HG02763 (cell line): ENCODE measurements at regions not wholly inside any gene's neighbourhood (a gene's known extent, or its start where the extent isn't known, plus 50 kb on each side); places are given as distances from the start of the nearest gene placed in this dataset.
"Not testable (repeated sequence)": the region's sequence is repeated elsewhere in the genome, so short reads cannot be mapped to it uniquely, and the experiment has no call there.

Experiments
- ATAC-seq: cut with Tn5 transposase; IDR thresholded peaks from one replicate; pipeline ENCODE4 v1.9.1; 2021; ENCODE audit warnings: mild to moderate bottlenecking, moderate library complexity; ENCODE audit not compliant: unreplicated experiment

DNA sequence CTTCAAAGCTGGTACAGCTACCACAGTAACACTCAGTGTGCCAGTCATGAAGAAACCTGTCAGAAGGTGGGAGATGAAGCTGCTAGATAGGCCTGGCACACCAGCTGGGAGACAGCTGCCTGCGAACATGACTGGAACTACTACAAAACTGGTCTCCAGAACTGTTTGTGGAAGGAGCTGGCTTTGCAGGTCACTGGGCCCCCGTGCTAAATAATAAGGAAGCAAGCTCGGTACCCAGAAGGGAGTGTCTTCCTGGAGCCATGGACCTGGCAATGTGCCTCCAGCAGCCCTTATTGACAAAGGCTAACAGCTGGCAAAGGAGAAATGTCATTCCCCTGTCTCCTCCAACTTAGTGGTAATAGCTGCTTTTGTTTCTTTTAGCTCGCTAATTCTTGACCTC is 1217.6 kb upstream of the LRRN3 start:
- ATAC-seq, result no peak

DNA sequence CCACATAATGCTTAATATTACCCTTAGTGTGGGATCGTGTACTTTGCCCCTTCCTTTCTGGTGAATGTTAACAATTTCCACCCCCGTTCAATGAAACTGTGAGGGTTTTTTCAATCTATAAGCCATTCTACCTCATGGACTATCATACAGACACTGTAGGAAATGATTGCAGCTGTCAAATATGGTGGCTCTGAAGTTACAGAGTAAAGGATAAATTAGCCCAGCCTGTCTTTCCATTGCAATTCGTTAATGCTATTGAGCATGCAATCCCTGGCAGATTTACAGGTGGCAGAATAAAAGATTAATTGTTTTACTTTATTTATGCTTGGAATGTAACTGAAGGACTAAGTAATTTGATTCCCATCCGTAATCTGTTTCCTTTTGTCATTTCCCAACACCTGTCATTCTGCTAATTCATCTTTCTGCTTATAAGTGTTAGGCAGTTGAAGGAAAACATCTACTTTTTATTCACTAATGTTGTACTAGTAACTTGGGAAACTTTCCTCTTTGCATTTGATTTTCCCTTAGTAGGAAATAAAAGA is 1211.6 kb upstream of the LRRN3 start:
- ATAC-seq, result no peak

GRCh38 chr7:109890622-109891021 is 1200.3 kb upstream of the LRRN3 start:
- no peak for ATAC-seq

- ATAC-seq, result no peak
Measured at GRCh38 chr7:109893231-109893630, 1197.7 kb upstream of the LRRN3 start.

GRCh38 chr7:109895536-109895935 is 1195.4 kb upstream of the LRRN3 start:
- no peak for ATAC-seq

- ATAC-seq, result no peak
Measured at GRCh38 chr7:109901926-109902325, 1189.0 kb upstream of the LRRN3 start.

- ATAC-seq, result not testable (repeated sequence)
Measured at GRCh38 chr7:109905368-109906065, 1185.4 kb upstream of the LRRN3 start.

GRCh38 chr7:109915670-109916069 is 1175.3 kb upstream of the LRRN3 start:
- no peak for ATAC-seq

DNA sequence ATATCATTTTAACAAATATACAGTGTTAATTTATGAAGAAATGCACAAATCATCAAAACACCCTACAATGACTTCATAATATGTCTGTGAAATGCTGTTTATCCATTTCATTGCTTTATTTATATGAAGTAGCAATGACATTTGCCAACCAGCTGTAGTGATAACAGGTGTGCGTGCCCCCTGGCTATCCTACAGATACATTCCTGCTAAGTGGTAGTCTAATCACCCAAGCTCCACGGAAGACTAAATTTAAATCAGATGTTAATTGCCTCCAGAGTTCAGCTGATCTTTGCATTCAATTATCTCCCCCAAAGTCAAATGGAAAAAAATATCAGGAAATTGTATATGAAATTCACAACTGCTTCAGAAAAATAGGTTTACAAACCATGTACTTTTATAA is 1164.2 kb upstream of the LRRN3 start:
- no peak for ATAC-seq

DNA sequence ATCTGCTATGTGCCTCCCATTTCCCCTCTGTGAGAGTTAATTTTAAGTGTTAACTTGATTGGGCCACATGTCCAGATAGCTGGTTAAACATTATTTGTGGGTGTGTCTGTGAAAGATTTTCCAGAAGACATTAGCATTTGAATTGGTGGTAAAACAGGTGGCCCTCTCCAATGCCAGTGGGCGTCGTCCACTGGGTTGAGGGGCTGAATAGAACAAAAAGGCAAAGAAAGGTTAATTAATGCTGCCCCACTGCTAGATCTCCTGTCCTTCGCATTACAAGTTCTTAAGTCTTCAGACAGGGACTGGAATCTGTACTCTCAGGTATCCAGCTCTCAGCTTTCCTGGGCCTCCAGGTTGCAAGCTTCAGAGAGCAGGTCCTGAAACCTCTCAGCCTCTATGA is 1160.9 kb upstream of the LRRN3 start:
- ATAC-seq, result no peak

DNA sequence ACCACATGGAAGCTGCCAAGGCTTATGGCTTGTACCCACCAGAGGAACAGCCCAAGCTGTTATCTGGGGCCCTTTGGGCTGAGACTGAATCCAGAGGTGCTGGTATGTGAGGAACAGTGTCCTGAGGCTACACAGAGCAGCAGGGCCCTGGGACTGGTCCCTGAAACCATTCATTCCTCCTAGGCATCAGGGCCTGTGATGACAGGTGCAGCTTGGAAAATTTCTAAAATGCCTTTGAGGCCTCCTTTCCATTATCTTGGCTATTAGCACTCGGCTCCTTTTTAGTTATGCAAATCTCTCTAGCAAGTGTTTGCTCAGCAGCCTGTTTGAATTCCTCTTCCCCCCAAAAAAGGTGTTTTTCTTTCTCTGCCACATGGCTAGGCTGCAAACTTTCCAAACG is 1151.7 kb upstream of the LRRN3 start:
- no peak for ATAC-seq

- ATAC-seq, result no peak
Measured at GRCh38 chr7:109945820-109946518, 1145.0 kb upstream of the LRRN3 start.

DNA sequence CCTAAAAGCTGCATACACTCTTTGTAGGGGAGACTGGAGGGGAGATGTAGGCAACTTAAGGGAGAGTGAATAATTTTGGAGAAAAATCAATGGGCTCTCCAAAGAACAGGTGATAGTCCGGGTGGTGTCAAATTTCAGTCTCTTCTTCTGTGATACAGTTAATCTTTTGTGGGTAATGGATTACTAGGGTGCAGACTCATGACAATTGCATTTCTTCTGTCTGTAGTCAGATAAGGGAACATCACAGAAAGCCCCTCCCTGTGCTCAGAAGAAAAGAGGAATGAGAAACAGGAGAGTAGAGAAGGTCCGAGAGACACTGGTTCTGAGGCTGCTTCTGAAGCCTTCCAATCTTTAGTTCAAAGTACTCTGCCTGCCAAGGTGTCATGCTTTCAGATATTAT is 1140.7 kb upstream of the LRRN3 start:
- ATAC-seq, result no peak

DNA sequence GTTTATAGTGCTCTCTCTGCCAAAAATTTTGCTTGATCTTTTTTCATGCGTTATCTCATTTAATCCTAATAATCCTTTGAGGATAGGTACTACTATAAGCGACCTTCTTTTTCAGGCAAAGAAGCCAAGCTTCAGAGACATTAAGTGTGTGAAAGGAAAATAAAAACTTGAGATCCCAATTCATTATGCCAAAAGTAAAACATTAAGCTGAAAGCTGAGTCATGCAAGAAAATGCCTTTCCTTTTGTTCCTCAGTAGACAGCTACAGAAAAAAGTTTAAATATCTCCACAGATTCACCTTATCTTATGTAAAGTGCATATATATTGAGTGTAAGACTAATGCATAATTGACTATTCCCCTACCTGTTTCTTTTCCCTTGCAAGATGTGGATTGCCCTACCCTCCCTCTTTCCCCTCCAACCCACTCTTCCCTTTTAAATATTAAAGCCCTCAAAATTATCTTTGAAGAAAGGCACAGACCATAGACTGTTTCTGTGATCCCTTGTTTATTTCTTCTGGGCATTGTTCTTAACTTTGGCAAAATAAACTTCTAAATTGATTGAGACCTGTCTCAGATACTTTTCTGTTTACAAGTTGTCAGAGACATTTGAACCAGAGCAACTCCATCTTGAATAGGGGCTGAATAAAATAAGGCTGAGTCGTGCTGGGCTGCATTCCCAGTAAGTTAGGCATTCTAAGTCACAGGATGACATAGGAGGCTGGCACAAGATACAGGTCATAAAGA is 1139.9 kb upstream of the LRRN3 start:
- ATAC-seq, result no peak

DNA sequence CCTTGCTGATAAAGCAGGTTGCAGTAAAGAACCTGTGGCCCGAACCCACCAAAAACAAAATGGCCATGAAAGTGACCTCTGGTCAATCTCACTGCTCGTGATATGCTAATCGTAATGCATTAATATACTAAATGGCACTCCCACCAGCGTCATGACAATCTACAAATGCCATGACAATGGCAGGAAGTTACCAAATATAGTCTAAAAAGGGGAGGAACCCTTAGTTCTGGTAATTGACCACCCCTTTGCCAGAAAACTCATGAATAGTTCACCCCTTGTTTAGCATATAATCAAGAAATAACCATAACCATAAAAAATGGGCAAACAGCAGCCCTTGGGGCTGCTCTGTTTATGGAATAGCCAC is 1139.4 kb upstream of the LRRN3 start:
- ATAC-seq, result no peak

- no peak for ATAC-seq
Measured at GRCh38 chr7:109955986-109956385, 1134.9 kb upstream of the LRRN3 start.

GRCh38 chr7:109956916-109957315 is 1134.0 kb upstream of the LRRN3 start:
- ATAC-seq, result no peak

- ATAC-seq, result no peak
Measured at GRCh38 chr7:109963741-109964140, 1127.2 kb upstream of the LRRN3 start.

- ATAC-seq, result no peak
Measured at GRCh38 chr7:109964780-109965179, 1126.1 kb upstream of the LRRN3 start.

GRCh38 chr7:109967406-109967805 is 1123.5 kb upstream of the LRRN3 start:
- ATAC-seq, result no peak

GRCh38 chr7:109983618-109984017 is 1107.3 kb upstream of the LRRN3 start:
- no peak for ATAC-seq

DNA sequence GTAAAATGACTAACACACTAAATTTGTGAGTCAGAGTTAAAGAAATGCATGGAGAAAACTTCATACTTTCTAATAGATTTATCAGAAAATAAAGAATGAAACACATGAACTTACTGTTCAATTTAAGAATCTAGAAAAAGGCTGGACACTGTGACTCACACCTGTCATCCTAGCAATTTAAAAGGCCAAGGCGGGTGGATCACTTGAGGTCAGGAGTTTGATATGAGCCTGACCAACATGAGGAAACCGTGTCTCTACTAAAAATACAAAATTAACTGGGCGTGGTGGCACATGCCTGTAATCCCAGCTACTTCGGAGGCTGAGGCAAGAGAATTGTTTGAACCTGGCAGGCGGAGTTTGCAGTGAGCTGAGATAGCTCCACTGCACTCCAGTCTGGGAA is 1106.2 kb upstream of the LRRN3 start:
- no peak for ATAC-seq
